ENCODE measurements at regions not wholly inside any gene's neighbourhood (a gene's known extent, or its start where the extent isn't known, plus 50 kb on each side); places are given as distances from the start of the nearest gene placed in this dataset.

- DNase-seq (ENCODE audit: low spot score) = no peak
Measured at GRCh38 chr9:126750941-126751725, 53.7 kb upstream of the ZBTB43 start.

GRCh38 chr9:126752376-126752775 lies 52.5 kb upstream of the ZBTB43 start:
- no peak for DNase-seq (ENCODE audit: low spot score)

GRCh38 chr9:126752881-126753670 lies 51.8 kb upstream of the ZBTB43 start:
- DNase-seq (ENCODE audit: low spot score) = peak; percentile 77

GRCh38 chr9:126754436-126755316 lies 50.2 kb upstream of the ZBTB43 start:
- DNase-seq (ENCODE audit: low spot score) = peak; percentile 31

All from ureter (tissue), 1 donor.